Neuronal stem cell (in vitro differentiated cells): ENCODE measurements at regions not wholly inside any gene's neighbourhood (a gene's known extent, or its start where the extent isn't known, plus 50 kb on each side); places are given as distances from the start of the nearest gene placed in this dataset.
"Not testable (repeated sequence)": the region's sequence is repeated elsewhere in the genome, so short reads cannot be mapped to it uniquely, and the experiment has no call there.

ENCODE experiments used
- DNase-seq: peaks from one replicate; pipeline ENCODE4 v3.0.0-alpha.2; 2013; ENCODE audit warnings: low spot score
- H2AFZ ChIP-seq: one replicate; pipeline ENCODE4 v1.6.1; 2013; ENCODE audit warnings: mild to moderate bottlenecking, low read length, inconsistent platforms
- H2AK5ac ChIP-seq: 2 replicates; pipeline ENCODE4 v1.6.1; 2013; ENCODE audit warnings: low read depth, mild to moderate bottlenecking, inconsistent platforms, low read length, moderate library complexity, mixed read lengths
- H2BK120ac ChIP-seq: 2 replicates; pipeline ENCODE4 v1.6.1; 2013; ENCODE audit warnings: low read depth, mild to moderate bottlenecking, inconsistent platforms, low read length, moderate library complexity, mixed read lengths
- H2BK12ac ChIP-seq: one replicate; pipeline ENCODE4 v1.6.1; 2013; ENCODE audit warnings: low read length, inconsistent platforms
- H2BK15ac ChIP-seq: 2 replicates; pipeline ENCODE4 v1.6.1; 2013; ENCODE audit warnings: mild to moderate bottlenecking, low read length, inconsistent platforms, mixed read lengths
- H2BK5ac ChIP-seq: one replicate; pipeline ENCODE4 v1.6.1; 2013; ENCODE audit warnings: inconsistent platforms, mild to moderate bottlenecking, low read length, moderate library complexity
- H3K14ac ChIP-seq: one replicate; pipeline ENCODE4 v1.6.1; 2013; ENCODE audit warnings: low read length, inconsistent platforms
- H3K18ac ChIP-seq: 2 replicates; pipeline ENCODE4 v1.6.1; 2013; ENCODE audit warnings: low read length, inconsistent platforms
- H3K23ac ChIP-seq: 2 replicates; pipeline ENCODE4 v1.6.1; 2013; ENCODE audit warnings: low read depth, mild to moderate bottlenecking, mixed read lengths, low read length, inconsistent platforms; ENCODE audit not compliant: poor library complexity
- H3K27ac ChIP-seq: replicated peaks from 3 replicates; pipeline ENCODE4 v1.5.1; 2013; ENCODE audit warnings: low read length, inconsistent platforms
- H3K27me3 ChIP-seq, 3 experiments: 2 replicates each; pipeline ENCODE4 v1.6.1; 2013; ENCODE audit warnings: low read length in 3 of 3, mild to moderate bottlenecking in 2 of 3, inconsistent platforms in 1 of 3, low read depth in 1 of 3, mixed read lengths in 1 of 3, moderate library complexity in 1 of 3; ENCODE audit not compliant: control insufficient read depth in 3 of 3, insufficient read depth in 3 of 3
- H3K36me3 ChIP-seq, 2 donors: replicated peaks in 1 of 2; 2 replicates each; pipeline ENCODE4 v1.6.1; 2013; ENCODE audit warnings: low read length in 2 of 2; ENCODE audit not compliant: control insufficient read depth in 2 of 2, insufficient read depth in 2 of 2
- H3K4ac ChIP-seq: 2 replicates; pipeline ENCODE4 v1.6.1; 2013; ENCODE audit warnings: inconsistent platforms, mild to moderate bottlenecking, low read length, moderate library complexity
- H3K4me1 ChIP-seq, 2 donors: 1 replicate in 1 of 2; 2 replicates in 1 of 2; pipeline ENCODE4 v1.6.1; 2013; ENCODE audit warnings: low read length in 2 of 2, low read depth in 1 of 2; ENCODE audit not compliant: control insufficient read depth in 2 of 2, insufficient read depth in 1 of 2
- H3K4me2 ChIP-seq: one replicate; pipeline ENCODE4 v1.6.1; 2013; ENCODE audit warnings: mild to moderate bottlenecking, low read length, inconsistent platforms; ENCODE audit not compliant: insufficient read depth, poor library complexity, severe bottlenecking
- H3K4me3 ChIP-seq, 2 donors: 2 replicates each; pipeline ENCODE4 v1.5.1; 2013; ENCODE audit warnings: low read length in 2 of 2, mild to moderate bottlenecking in 2 of 2, inconsistent platforms in 1 of 2, moderate library complexity in 1 of 2
- H3K79me1 ChIP-seq: one replicate; pipeline ENCODE4 v1.6.1; 2013; ENCODE audit warnings: low read depth, mild to moderate bottlenecking, inconsistent platforms, low read length, moderate library complexity
- H3K9ac ChIP-seq: one replicate; pipeline ENCODE4 v1.6.1; 2013; ENCODE audit warnings: mild to moderate bottlenecking, low read depth, low read length, inconsistent platforms; ENCODE audit not compliant: poor library complexity
- H3K9me3 ChIP-seq, 2 donors: replicated peaks in 1 of 2; 2 replicates each; pipeline versions ENCODE3 to v1.6.1; 2013; ENCODE audit warnings: low read length in 2 of 2, mild to moderate bottlenecking in 2 of 2, inconsistent platforms in 1 of 2, low read depth in 1 of 2, mixed read lengths in 1 of 2, moderate library complexity in 1 of 2; ENCODE audit not compliant: control insufficient read depth in 2 of 2, insufficient read depth in 1 of 2
- H4K8ac ChIP-seq: one replicate; pipeline ENCODE4 v1.6.1; 2013; ENCODE audit warnings: low read depth, mild to moderate bottlenecking, inconsistent platforms, low read length, moderate library complexity
- H4K91ac ChIP-seq: one replicate; pipeline ENCODE4 v1.6.1; 2013; ENCODE audit warnings: low read length, low read depth, mild to moderate bottlenecking, inconsistent platforms; ENCODE audit not compliant: poor library complexity
- WGBS, 2 donors: extraction: QIAGEN DNeasy Blood & Tissue Kit; methylation state at CpG; one replicate each; pipeline ENCODE4 v1.1.7; 2013; ENCODE audit warnings: missing lambda C conversion rate in 2 of 2, mixed read lengths in 1 of 2; ENCODE audit not compliant: insufficient read length in 2 of 2, insufficient replicate concordance in 1 of 2; ENCODE audit errors: extremely low coverage in 2 of 2; 5-methylcytosine and 5-hydroxymethylcytosine counted together

DNA sequence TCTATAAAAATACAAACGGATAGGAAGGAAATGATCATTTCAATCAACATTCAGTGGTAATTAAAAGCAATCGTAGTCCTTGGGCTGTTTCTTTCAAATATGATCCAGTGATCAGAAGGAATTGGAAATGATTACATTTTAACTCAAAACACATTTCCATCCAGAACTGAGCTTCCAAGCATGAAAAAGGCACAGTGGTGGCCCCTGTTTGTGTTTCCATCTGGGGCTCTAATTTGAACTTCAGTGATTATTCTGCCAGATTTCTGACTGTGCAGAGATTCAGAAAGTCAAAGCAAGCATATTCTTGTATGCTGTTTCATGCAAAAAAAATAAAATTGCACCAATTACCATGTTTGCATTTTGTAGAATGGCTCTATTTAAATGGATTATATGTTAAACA is 157.0 kb upstream of the LMNTD1 start:
- H4K91ac ChIP-seq, result no peak overlapping the region
- H2BK5ac ChIP-seq, result no peak overlapping the region
- no peak overlapping the region for H2AFZ ChIP-seq
- H3K27ac ChIP-seq, result no peak overlapping the region
- H3K4me2 ChIP-seq, result no peak overlapping the region
- peaks cover 3 to 4% of the 10 kb centered on the region in 2 donors for H3K9me3 ChIP-seq
- H3K18ac ChIP-seq, result no peak overlapping the region
- no peaks in the 10 kb centered on the region for H3K27me3 ChIP-seq
- H3K4ac ChIP-seq, result no peak overlapping the region
- no peaks in the 10 kb centered on the region for H3K79me1 ChIP-seq
- H2BK12ac ChIP-seq, result no peak overlapping the region
- H3K36me3 ChIP-seq, result no peaks in the 10 kb centered on the region
- no peaks in the 10 kb centered on the region for H3K4me1 ChIP-seq
- no peak overlapping the region for H3K14ac ChIP-seq
- no peak overlapping the region for H3K4me3 ChIP-seq
- H4K8ac ChIP-seq, result no peak overlapping the region
- H2BK120ac ChIP-seq, result no peak overlapping the region
- H2AK5ac ChIP-seq, result no peak overlapping the region
- DNase-seq, result no peak
- WGBS, 2 donors, result no CpG with 5 or more reads among the region's 2 CpGs
- H2BK15ac ChIP-seq, result no peak overlapping the region
- no peak overlapping the region for H3K9ac ChIP-seq
- H3K23ac ChIP-seq, result no peak overlapping the region

DNA sequence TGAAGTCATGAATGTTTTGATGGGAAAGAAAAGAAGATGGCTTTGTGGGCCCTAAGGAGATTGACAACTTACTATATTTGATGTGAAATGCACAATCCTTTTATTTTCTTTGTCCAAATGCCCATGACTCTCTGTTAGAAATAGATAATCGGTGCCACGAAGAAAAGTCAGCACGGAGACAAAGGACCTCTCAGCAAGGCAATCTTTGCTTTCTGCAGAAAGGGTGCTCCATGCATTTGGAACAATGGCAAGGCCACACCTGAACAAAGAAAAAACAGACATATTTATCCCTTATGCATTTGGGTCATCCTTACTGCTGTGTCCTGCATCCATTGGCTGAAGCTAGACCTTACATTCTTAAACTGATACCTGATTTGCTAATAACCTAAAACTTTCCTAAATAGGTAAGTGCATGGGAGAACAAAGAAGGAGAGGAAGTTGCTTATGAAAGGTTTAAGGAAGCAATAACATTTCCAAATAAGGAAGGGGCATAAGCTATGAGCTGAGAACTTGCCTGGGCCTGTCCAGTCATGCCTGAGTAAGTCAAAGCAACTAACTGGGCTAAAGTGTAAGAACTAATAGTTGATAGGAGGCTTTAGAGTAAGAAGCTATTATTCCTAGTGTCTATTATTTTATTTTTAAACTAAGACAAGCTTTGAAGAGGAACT is 158.0 kb upstream of the LMNTD1 start:
- H2AFZ ChIP-seq, H3K4me3 ChIP-seq, H3K4me1 ChIP-seq, DNase-seq, H3K27ac ChIP-seq, H3K14ac ChIP-seq, H3K4me2 ChIP-seq, H2BK15ac ChIP-seq, H3K9me3 ChIP-seq, H2BK5ac ChIP-seq, H3K18ac ChIP-seq, H4K91ac ChIP-seq, H2AK5ac ChIP-seq, H3K9ac ChIP-seq, H3K4ac ChIP-seq, H2BK12ac ChIP-seq, H2BK120ac ChIP-seq, H3K79me1 ChIP-seq, H3K27me3 ChIP-seq, H3K23ac ChIP-seq, H4K8ac ChIP-seq, H3K36me3 ChIP-seq: not testable (repeated sequence)
- no CpG with 5 or more reads among the region's 3 CpGs for WGBS, 2 donors

DNA sequence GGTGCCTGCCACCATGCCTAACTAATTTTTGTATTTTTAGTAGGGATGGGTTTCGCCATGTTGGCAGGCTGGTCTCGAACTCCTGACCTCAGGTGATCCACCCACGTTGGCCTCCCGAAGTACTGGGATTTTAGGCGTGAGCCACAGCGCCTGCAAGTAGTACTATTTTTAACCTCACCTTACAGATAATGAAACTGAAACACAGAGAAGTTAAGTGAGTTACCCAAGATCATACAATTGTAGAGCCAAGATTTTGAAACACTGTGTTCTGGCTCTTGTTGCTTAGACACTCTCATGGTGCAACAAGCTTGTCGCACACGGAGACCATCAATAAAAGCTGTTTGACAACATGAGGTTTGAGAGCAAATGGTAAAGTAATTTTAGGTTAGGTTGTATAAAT is 159.1 kb upstream of the LMNTD1 start:
- H3K4me2 ChIP-seq, result no peak overlapping the region
- H2AK5ac ChIP-seq, result no peak overlapping the region
- H4K8ac ChIP-seq, result no peak overlapping the region
- no peaks in the 10 kb centered on the region for H3K79me1 ChIP-seq
- H3K14ac ChIP-seq, result no peak overlapping the region
- no peak overlapping the region for H3K18ac ChIP-seq
- no peak overlapping the region for H2AFZ ChIP-seq
- H3K4me1 ChIP-seq, result no peaks in the 10 kb centered on the region
- H3K27ac ChIP-seq, result no peak overlapping the region
- no peak overlapping the region for H3K9ac ChIP-seq
- no peaks in the 10 kb centered on the region for H3K27me3 ChIP-seq
- no peaks in the 10 kb centered on the region for H3K36me3 ChIP-seq
- no CpG with 5 or more reads among the region's 8 CpGs for WGBS, 2 donors
- H3K23ac ChIP-seq, result no peak overlapping the region
- H2BK5ac ChIP-seq, result no peak overlapping the region
- H3K4ac ChIP-seq, result no peak overlapping the region
- H2BK12ac ChIP-seq, result no peak overlapping the region
- H2BK15ac ChIP-seq, result no peak overlapping the region
- no peak overlapping the region for H4K91ac ChIP-seq
- H2BK120ac ChIP-seq, result no peak overlapping the region
- peaks cover 2 to 3% of the 10 kb centered on the region in 2 donors for H3K9me3 ChIP-seq
- H3K4me3 ChIP-seq, result no peak overlapping the region
- no peak for DNase-seq

DNA sequence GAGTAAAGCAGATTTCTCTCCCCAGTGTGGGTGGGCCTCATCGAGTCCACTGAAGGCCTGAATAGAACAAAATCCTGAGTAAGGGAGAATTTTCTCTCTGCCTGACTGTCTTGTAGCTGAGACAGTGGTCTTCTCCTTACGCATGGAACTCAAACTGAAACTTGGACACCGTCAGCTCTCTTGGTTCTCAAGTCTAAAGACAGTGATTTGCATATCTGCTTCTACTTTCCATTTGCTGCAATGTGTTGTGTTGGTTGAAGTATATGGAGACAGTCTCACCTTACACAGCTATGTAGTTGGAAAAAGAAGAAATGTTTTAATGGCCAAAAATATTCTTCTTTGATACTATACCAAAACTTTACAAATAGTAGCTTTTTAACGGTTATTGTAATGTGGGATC is 160.2 kb upstream of the LMNTD1 start:
- no peaks in the 10 kb centered on the region for H3K9me3 ChIP-seq
- H3K18ac ChIP-seq, result no peak overlapping the region
- H3K14ac ChIP-seq, result no peak overlapping the region
- H3K79me1 ChIP-seq, result no peaks in the 10 kb centered on the region
- no peak overlapping the region for H2BK12ac ChIP-seq
- H3K27ac ChIP-seq, result no peak overlapping the region
- H2AK5ac ChIP-seq, result no peak overlapping the region
- no peak overlapping the region for H3K4me3 ChIP-seq
- WGBS, 2 donors, result no CpG with 5 or more reads among the region's 4 CpGs
- no peak overlapping the region for H4K91ac ChIP-seq
- H2BK5ac ChIP-seq, result no peak overlapping the region
- no peak overlapping the region for H3K4ac ChIP-seq
- H2BK15ac ChIP-seq, result no peak overlapping the region
- no peak overlapping the region for H3K9ac ChIP-seq
- H3K23ac ChIP-seq, result no peak overlapping the region
- DNase-seq, result no peak
- H3K36me3 ChIP-seq, result no peaks in the 10 kb centered on the region
- no peak overlapping the region for H2AFZ ChIP-seq
- no peak overlapping the region for H3K4me2 ChIP-seq
- H3K27me3 ChIP-seq, result no peaks in the 10 kb centered on the region
- no peak overlapping the region for H2BK120ac ChIP-seq
- no peak overlapping the region for H4K8ac ChIP-seq
- H3K4me1 ChIP-seq, result no peaks in the 10 kb centered on the region
